ENCODE measurements at regions not wholly inside any gene's neighbourhood (a gene's known extent, or its start where the extent isn't known, plus 50 kb on each side); places are given as distances from the start of the nearest gene placed in this dataset.

- TF ChIP-seq CTCF (IDR thresholded peaks at IDR 0.05) (peak; percentile 70), EZH2phosphoT487 (IDR thresholded peaks at IDR 0.05) (no peak), EZH2 (IDR thresholded peaks at IDR 0.05) (no peak)
Measured at GRCh38 chr22:35140879-35141745, 75.2 kb downstream of the ISX start.

All from neural progenitor cell (in vitro differentiated cells).